ENCODE measurements at regions not wholly inside any gene's neighbourhood (a gene's known extent, or its start where the extent isn't known, plus 50 kb on each side); places are given as distances from the start of the nearest gene placed in this dataset.
A peak's percentile ranks its signal among the peaks of the same experiment; 100 is the strongest.

GRCh38 chr4:184309241-184310170 is 91.8 kb upstream of the ENPP6 start:
- no peak for DNase-seq

GRCh38 chr4:184306949-184307348 is 89.3 kb upstream of the ENPP6 start:
- no peak for DNase-seq

DNA sequence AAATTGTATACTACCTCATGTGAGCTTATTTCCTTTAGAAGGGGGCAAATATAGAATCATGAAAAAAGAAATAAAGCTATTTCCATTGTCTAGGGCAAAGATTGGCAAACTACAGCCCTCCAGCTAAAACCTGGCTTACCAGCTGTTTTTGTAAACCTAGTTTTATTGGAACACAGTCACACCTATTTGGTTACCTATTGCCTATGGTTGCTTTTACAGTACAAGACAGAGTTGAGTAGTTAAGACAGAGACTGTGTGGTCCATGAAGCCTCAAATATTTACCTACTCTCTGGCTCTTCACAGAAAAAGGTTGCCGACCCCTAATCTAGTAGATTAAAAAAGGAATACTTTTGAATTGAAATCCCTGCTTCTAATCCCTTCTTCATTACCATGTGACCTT is 88.8 kb upstream of the ENPP6 start:
- no peak for DNase-seq

GRCh38 chr4:184300816-184301215 is 83.1 kb upstream of the ENPP6 start:
- DNase-seq: no peak

- DNase-seq: no peak
Observed at GRCh38 chr4:184298254-184298653, 80.6 kb upstream of the ENPP6 start.

DNA sequence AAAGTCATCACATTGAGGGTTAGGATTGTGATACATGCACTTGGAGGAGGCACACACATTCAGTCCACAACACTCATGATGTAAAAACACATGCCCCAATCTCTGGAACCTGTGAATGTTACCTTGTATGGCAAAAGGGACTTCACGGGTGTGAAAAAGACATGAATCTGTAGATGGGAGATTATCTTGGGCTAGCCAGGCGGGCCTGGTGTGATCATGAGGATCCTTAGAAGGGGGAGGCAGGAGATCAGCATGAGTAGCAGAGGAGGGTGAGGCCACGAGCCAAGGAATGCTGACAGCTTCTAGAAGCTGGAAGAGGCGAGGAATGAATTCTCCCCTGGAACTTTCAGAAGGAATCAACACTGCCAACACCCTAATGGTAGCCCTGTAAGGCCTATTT is 77.5 kb upstream of the ENPP6 start:
- no peak for DNase-seq

DNA sequence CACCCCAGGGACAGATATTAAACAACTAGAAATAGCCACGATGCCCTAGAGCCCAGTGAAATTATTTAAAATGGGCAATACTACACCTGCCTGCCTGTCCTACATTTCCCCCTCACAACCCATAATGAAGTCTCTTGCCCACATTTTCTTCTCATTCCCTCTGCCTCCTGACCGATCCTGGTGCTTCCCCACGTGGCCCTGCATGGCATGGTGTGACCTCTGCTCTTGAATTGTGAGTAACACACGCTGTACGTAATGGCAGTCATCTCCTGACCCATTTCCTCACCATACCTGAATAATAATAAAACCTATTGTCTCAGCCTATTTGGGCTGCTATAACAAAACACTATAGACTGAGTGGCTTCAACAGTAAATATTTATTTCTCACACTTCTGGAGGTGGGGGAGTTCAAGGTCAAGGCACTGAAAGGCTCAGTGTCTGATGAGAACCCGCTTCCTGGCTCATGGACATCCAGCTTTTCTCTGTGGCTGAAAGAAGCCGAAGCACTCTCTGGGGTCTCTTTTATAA is 77.0 kb upstream of the ENPP6 start:
- no peak for DNase-seq

GRCh38 chr4:184293552-184293951 is 75.9 kb upstream of the ENPP6 start:
- peak; percentile 29 for DNase-seq

DNA sequence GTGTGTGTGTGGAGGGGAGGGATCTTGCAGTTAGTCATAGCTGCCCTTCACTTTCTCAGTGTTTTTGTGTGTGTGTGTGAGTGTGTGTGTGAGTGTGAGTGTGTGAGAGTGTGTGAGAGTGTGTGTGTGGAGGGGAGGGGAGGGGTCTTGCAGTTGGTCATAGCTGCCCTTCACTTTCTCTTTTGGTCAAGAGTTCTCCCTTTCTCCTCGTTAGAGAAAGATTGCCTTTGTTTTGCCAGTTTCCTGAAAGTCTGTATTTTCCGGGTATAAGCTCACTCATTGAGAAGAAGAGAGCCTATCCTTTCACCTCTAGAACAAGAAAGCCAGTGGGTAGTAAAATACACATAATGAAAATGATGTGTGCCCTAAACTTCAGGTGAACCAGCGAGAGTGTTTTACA is 75.2 kb upstream of the ENPP6 start:
- DNase-seq: no peak

- no peak for DNase-seq
Observed at GRCh38 chr4:184292465-184292867, 74.8 kb upstream of the ENPP6 start.

DNA sequence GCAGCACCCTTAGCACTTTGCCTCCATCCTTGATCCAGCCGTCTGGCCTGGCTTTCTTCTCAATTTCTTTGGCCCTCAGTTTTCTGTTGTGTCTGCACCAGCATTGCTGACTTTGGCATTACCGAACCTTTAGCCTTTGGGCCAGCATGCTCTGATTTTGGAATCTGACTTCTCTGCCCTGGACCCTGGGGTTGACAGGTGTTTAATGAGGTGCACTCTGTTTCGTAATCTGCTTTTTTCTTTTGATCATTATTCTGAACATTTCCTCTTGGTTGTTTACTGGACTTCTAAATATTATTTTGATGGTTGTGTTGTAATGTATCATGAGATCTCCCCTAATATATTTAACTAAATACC is 71.5 kb upstream of the ENPP6 start:
- DNase-seq: no peak

DNA sequence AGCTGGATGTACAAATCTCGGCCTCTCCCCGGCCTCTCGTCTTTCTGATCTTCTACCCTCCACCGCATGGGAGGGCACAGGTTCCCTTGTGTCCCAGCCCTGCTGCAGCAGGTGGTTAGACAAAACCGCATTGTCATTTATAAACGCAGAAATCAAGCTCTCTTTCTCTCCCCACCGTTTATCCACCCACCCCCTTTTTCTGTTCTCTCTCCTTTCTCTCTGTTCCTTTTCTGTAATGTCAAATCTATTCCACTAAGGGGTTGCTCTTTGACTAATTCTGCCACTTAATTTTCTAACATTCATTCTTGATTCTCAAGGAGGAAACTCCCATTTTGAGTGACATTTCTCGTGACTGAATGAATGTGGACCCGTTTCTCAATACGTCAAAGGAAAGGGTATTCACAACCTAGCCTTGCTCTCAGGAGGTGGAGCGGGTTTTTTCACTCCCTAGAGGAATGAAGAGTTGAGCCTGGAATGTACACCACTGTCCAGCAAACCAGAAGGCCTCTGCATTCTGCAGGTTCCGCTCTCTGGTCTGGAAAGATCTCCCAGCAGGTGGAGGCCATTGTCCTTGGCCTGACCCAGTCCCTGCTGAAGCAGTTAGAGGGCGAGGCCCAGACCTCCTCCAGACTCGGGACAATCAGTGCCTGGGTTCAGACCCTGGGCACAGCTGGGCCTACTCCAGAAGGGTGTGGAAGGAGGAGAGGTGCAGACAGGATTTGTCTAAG is 70.9 kb upstream of the ENPP6 start:
- no peak for DNase-seq

DNA sequence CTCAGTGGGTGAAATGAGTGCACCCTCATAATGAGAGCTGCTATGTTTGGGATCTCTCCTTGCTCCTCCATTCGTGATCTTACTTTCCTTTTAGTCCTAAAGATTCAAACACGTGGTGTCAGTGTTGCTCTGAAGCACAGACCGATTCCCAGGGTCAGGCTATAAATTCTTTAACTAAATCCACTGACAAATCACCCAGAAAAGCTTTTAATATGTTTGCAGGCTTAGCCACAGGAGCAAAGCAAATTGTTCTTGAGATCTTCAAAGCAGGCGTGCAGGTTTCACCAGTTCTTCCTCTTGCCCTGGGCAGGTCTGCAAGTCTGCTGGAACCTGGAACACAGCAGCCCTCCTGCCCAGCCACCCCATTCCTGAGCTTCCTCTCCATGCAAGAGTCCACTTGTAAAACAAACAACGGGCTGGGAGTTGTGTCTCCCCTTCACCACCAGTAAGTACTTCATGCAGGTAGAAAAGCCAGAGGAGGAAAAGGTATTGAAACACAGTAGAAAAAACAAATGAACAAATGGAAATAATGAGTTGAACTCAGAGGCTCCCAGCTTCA is 70.1 kb upstream of the ENPP6 start:
- DNase-seq: peak; percentile 60

GRCh38 chr4:184286358-184286757 is 68.7 kb upstream of the ENPP6 start:
- peak; percentile 13 for DNase-seq

GRCh38 chr4:184284742-184285141 is 67.1 kb upstream of the ENPP6 start:
- no peak for DNase-seq

DNA sequence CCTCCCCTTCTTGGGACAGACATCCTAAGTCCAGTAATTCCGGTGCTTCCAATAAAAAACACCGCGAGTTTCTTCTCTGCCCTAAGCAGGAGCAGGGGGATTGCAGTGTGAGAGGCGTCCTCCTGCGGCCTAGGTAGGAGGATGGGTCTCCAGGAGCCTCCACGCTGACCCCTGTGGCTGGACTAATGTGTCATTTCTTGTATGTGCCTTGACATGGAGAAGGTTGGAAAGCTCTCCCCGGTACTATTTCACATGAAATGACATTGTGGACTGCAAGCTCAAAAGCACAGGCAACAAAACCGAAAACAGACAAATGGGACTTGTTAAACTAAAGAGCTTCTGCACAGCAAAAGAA is 66.6 kb upstream of the ENPP6 start:
- peak; percentile 52 for DNase-seq

DNA sequence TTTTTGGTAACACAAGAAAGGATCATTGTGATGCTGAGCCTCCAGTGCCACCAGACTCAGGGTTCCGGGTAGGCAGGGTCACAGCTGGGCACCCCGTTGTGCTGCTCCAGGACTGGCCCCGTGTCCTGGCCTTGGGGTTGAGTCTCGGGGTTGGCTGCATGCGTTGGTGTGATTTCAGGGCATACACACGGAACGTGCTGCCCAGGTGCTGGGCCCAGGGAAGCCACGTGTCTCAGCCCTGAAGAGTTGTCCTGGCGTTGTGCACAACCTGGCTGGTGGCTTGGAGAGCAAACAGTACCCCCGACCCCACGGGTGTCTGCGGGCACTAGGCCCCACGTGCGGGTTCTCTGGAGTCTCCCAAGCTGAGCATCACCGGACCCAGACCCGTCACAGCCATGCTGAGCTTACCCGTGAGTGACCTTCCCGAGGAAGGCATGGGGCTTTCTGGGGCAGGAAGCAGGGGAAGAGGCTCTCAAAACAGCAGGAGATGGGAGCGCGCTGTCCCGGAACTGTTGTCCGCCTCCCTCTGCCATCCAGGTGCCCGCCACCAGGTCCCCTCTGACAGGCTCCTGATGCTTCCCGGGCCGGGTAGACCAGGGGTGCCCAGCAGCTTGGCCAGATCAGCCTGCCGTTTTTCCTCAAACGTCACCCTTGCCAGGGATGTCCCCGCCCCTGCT is 66.1 kb upstream of the ENPP6 start:
- no peak for DNase-seq

GRCh38 chr4:184282895-184283654 is 65.4 kb upstream of the ENPP6 start:
- peak; percentile 68 for DNase-seq

- peak; percentile 45 for DNase-seq
Observed at GRCh38 chr4:184282251-184282713, 64.6 kb upstream of the ENPP6 start.

- peak; percentile 5 for DNase-seq
Observed at GRCh38 chr4:184281231-184282139, 63.8 kb upstream of the ENPP6 start.

DNA sequence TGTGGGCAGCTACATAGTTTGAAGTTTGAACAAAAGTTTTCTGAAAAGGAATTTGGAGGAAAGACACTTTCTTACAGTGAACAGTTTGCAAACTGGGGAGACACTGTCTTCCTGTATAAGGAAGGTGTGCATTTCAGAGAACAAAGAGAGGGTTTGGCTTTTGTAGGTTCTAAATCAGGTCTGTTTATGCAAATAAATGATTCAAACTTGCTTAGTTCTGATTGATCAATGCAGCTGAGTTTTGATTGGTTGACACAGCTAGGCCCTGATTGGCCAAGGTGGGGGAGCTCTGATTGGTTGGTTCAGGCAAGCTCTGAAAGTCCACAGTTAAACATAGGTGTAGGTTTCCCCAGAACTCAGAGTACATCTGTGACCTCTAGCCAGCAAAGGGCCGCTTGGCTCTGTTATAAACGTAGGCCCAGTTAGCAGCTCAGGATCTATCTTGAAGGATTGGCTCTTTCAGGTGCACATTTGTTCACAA is 63.0 kb upstream of the ENPP6 start:
- no peak for DNase-seq
